A549 (cell line): ENCODE measurements at regions not wholly inside any gene's neighbourhood (a gene's known extent, or its start where the extent isn't known, plus 50 kb on each side); places are given as distances from the start of the nearest gene placed in this dataset.

Experiments
- ATAC-seq, 2 experiments: fragments of 200-7000 bp in 1 of 2; fragments of >200 bp in 1 of 2; cut with Nextera tagmentation in 1 of 2; cut with Tn5 transposase in 1 of 2; 3 replicates each; pipeline versions ENCODE4 v1.8.0 to v1.9.1; 2018 to 2020; ENCODE audit warnings: mild to moderate bottlenecking in 1 of 2, moderate library complexity in 1 of 2
- CTCF ChIA-PET: fragments of 300-600 bp; sonication (Branson Sonifier 250); formaldehyde crosslinking; extraction: SDS; loops from one replicate; lab custom pipeline; 2021; ENCODE audit warnings: antibody characterized with exemption, inconsistent platforms; lab: Yijun Ruan, JAX
- POLR2A ChIA-PET: fragments of 350-600 bp; formaldehyde crosslinking; extraction: SDS; loops from one replicate; lab custom pipeline; 2021; ENCODE audit warnings: antibody characterized with exemption, inconsistent platforms; lab: Yijun Ruan, JAX
- DNase-seq, 2 experiments: peaks; one replicate each; pipeline versions ENCODE4 v3.0.0 to v3.0.0-alpha.2; 2011 to 2016; ENCODE audit warnings: low read depth in 1 of 2, low spot score in 1 of 2
- FAIRE-seq: peaks from 2 replicates; lab custom pipeline; 2011; peaks lifted over from hg19 to GRCh38; lab: Jason Lieb, UNC
- H3K27ac ChIP-seq, 2 experiments: fragments of >200 bp; sonication (Bioruptor Twin); formaldehyde crosslinking; 3 replicates each; pipeline ENCODE4 v1.5.1; 2016 to 2017
- H3K4me1 ChIP-seq: fragments of >200 bp; sonication (Bioruptor Twin); formaldehyde crosslinking; 3 replicates; pipeline ENCODE4 v1.6.1; 2016
- H3K4me2 ChIP-seq: fragments of >200 bp; sonication (Bioruptor Twin); formaldehyde crosslinking; 3 replicates; pipeline ENCODE4 v1.6.1; 2016
- H3K4me3 ChIP-seq: fragments of >200 bp; sonication (Bioruptor Twin); formaldehyde crosslinking; 3 replicates; pipeline ENCODE4 v1.5.1; 2016
- H3K9me3 ChIP-seq: fragments of >200 bp; sonication (Bioruptor Twin); formaldehyde crosslinking; 3 replicates; pipeline ENCODE4 v1.6.1; 2016
- CBX8 ChIP-seq: fragments of 200-600 bp; sonication (generic); IDR thresholded peaks from 2 replicates; pipeline ENCODE4 v1.6.1; 2016
- CEBPB ChIP-seq, 2 experiments: fragments of >200 bp in 1 of 2; sonication (Bioruptor Twin) in 1 of 2; formaldehyde crosslinking in 1 of 2; IDR thresholded peaks; 2 replicates each; pipeline ENCODE4 v1.6.1; 2012 to 2016
- CHD4 ChIP-seq: fragments of 200-600 bp; sonication (generic); IDR thresholded peaks from 2 replicates; pipeline ENCODE4 v1.6.1; 2016; ENCODE audit warnings: antibody characterized with exemption, mild to moderate bottlenecking, borderline replicate concordance
- CTCF ChIP-seq: fragments of >200 bp; sonication (Bioruptor Twin); formaldehyde crosslinking; IDR thresholded peaks from 3 replicates; pipeline ENCODE4 v1.5.1; 2016
- EHF ChIP-seq: fragments of 250-450 bp; sonication (Bioruptor Pico); IDR thresholded peaks from 2 replicates; pipeline ENCODE4 v1.5.0; 2020; ENCODE audit warnings: mild to moderate bottlenecking
- ESRRA ChIP-seq: fragments of 150-350 bp; IDR thresholded peaks from 2 replicates; pipeline ENCODE4 v1.6.1; 2014; ENCODE audit warnings: mild to moderate bottlenecking, low read length, borderline replicate concordance
- FOSB ChIP-seq: fragments of 250-450 bp; sonication (Bioruptor Pico); IDR thresholded peaks from 2 replicates; pipeline ENCODE4 v1.5.0; 2020; ENCODE audit warnings: mild to moderate bottlenecking, moderate library complexity
- FOXS1 ChIP-seq: fragments of 250-450 bp; sonication (Bioruptor Pico); IDR thresholded peaks from 2 replicates; pipeline ENCODE4 v1.5.0; 2020; ENCODE audit warnings: mild to moderate bottlenecking, moderate library complexity
- HOXA7 ChIP-seq: fragments of 250-450 bp; sonication (Bioruptor Pico); IDR thresholded peaks from 2 replicates; pipeline ENCODE4 v1.5.0; 2020; ENCODE audit warnings: mild to moderate bottlenecking, moderate library complexity
- JUNB ChIP-seq: fragments of >200 bp; sonication (Bioruptor Twin); formaldehyde crosslinking; IDR thresholded peaks from 2 replicates; pipeline ENCODE4 v1.6.1; 2016
- MAFK ChIP-seq: fragments of 450-650 bp; IDR thresholded peaks from 2 replicates; pipeline ENCODE4 v1.6.1; 2014; ENCODE audit not compliant: partially characterized antibody
- NPAS2 ChIP-seq: fragments of 250-450 bp; sonication (Bioruptor Pico); IDR thresholded peaks from 2 replicates; pipeline ENCODE4 v1.8.0; 2022; ENCODE audit warnings: mild to moderate bottlenecking, moderate library complexity, borderline replicate concordance
- PHF8 ChIP-seq: fragments of 200-600 bp; sonication (generic); IDR thresholded peaks from 2 replicates; pipeline ENCODE4 v1.6.1; 2016; ENCODE audit warnings: low read depth, mild to moderate bottlenecking, antibody characterized with exemption, moderate library complexity, borderline replicate concordance
- RAD21 ChIP-seq, 2 experiments: fragments of >200 bp in 1 of 2; sonication (Bioruptor Twin) in 1 of 2; formaldehyde crosslinking in 1 of 2; IDR thresholded peaks in 1 of 2; conservative IDR thresholded peaks in 1 of 2; 2 replicates in 1 of 2; 3 replicates in 1 of 2; pipeline ENCODE4 v1.6.1; 2012 to 2018; ENCODE audit warnings: inconsistent platforms in 1 of 2
- RARB ChIP-seq: fragments of 250-450 bp; sonication (Bioruptor Pico); IDR thresholded peaks from 2 replicates; pipeline ENCODE4 v1.8.0; 2021; ENCODE audit warnings: mild to moderate bottlenecking, moderate library complexity
- RFX5 ChIP-seq: fragments of 450-650 bp; IDR thresholded peaks from 2 replicates; pipeline ENCODE4 v1.7.1; 2014; ENCODE audit warnings: antibody characterized with exemption, mild to moderate bottlenecking, moderate library complexity
- RNF2 ChIP-seq: fragments of 200-600 bp; sonication (generic); IDR thresholded peaks from 2 replicates; pipeline ENCODE4 v1.6.1; 2016; ENCODE audit warnings: low read depth, mild to moderate bottlenecking, antibody characterized with exemption, moderate library complexity, borderline replicate concordance
- SMC3 ChIP-seq: fragments of >200 bp; sonication (Bioruptor Twin); formaldehyde crosslinking; IDR thresholded peaks from 3 replicates; pipeline ENCODE4 v1.6.1; 2018; ENCODE audit warnings: inconsistent platforms
- TP53 ChIP-seq: fragments of 250-450 bp; sonication (Bioruptor Pico); IDR thresholded peaks from 2 replicates; pipeline ENCODE4 v1.5.0; 2021; ENCODE audit warnings: mild to moderate bottlenecking, moderate library complexity
- ZC3H11A ChIP-seq: fragments of 450-650 bp; IDR thresholded peaks from 2 replicates; pipeline ENCODE4 v1.6.1; 2014; ENCODE audit warnings: antibody characterized with exemption, mild to moderate bottlenecking
- ZFP36 ChIP-seq: fragments of 450-650 bp; IDR thresholded peaks from 2 replicates; pipeline ENCODE4 v1.6.1; 2014; ENCODE audit warnings: borderline replicate concordance; ENCODE audit not compliant: partially characterized antibody
- ZNF302 ChIP-seq: fragments of 250-450 bp; sonication (Bioruptor Pico); IDR thresholded peaks from 2 replicates; pipeline ENCODE4 v1.9.0; 2021; ENCODE audit warnings: inconsistent platforms, mild to moderate bottlenecking, moderate library complexity
- ZSCAN20 ChIP-seq: fragments of 250-450 bp; sonication (Bioruptor Pico); IDR thresholded peaks from 2 replicates; pipeline ENCODE4 v1.8.0; 2022; ENCODE audit warnings: mild to moderate bottlenecking, moderate library complexity
- WGBS: methylation state at CpG from one replicate; pipeline ENCODE4 v1.1.6; 2017; ENCODE audit errors: missing lambda C conversion rate; 5-methylcytosine and 5-hydroxymethylcytosine counted together
- TF ChIP-seq, protein P1 (sequence below): IDR thresholded peaks from 2 replicates; pipeline ENCODE4 v1.6.1; 2012

DNA sequence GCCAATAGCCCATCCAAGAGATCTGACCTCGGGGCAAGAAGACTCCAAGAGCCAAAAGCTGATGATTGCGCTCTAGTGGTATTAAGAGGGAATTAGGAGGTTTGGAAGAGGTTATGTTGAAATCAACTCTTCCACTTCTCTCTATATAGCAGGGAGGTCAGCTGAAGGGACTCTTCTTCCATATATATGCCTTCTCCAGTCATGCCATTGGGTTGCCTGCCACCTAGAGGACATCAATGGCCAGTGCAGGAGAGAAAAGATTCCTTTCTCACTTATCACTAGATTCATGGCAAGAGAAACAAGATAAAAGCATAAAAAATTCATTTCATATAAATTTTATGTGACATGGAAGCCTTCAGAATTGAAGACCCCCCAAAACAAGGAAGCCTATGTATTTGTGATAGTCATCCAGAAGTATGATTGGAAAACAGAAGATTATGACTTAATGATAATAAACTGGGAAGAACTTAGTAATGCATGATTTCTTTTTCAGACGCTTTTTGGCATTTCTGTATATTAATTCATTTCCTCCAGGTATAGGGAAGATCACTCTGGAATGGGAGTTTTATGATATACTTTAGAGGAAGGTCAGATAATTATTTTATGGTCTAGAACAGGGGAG, 435.1 kb upstream of the DDI1 start:
- peak; percentile 41 to 56 for DNase-seq
- POLR2A ChIA-PET, result no interaction called here
- TF ChIP-seq SMC3, result peak; percentile 61
- no peak for TF ChIP-seq ZSCAN20 (CRISPR knock-in tag)
- no peak for TF ChIP-seq JUNB
- TF ChIP-seq CTCF, result peak; percentile 60
- TF ChIP-seq FOXS1 (CRISPR knock-in tag), result no peak
- TF ChIP-seq, protein P1, sequence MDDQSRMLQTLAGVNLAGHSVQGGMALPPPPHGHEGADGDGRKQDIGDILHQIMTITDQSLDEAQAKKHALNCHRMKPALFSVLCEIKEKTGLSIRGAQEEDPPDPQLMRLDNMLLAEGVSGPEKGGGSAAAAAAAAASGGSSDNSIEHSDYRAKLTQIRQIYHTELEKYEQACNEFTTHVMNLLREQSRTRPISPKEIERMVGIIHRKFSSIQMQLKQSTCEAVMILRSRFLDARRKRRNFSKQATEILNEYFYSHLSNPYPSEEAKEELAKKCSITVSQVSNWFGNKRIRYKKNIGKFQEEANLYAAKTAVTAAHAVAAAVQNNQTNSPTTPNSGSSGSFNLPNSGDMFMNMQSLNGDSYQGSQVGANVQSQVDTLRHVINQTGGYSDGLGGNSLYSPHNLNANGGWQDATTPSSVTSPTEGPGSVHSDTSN, result no peak
- peak; percentile 70 to 82 for TF ChIP-seq RAD21 (conservative IDR thresholded peaks at IDR 0.05 in 1 of 2, IDR thresholded peaks at IDR 0.05 in 1 of 2)
- TF ChIP-seq ESRRA, result no peak
- TF ChIP-seq RNF2, result no peak
- TF ChIP-seq ZNF302 (CRISPR knock-in tag), result no peak
- TF ChIP-seq CBX8, result no peak

GRCh38 chr11:103602840-103603239, 433.6 kb upstream of the DDI1 start:
- Histone ChIP-seq H3K27ac (no peak overlapping the region), H3K4me2 (no peak overlapping the region), H3K9me3 (no peaks in the 10 kb centered on the region), H3K4me3 (no peak overlapping the region), H3K4me1 (no peaks in the 10 kb centered on the region)
- FAIRE-seq, result no peak
- TF ChIP-seq RFX5, result no peak
- TF ChIP-seq ZC3H11A, result no peak
- TF ChIP-seq FOSB (CRISPR knock-in tag), result no peak
- ChIA-PET CTCF (interaction anchor here (0.6 kb wide), 1 partner anchor 903 kb away, joined by 3 read pairs; no protein-coding TSS in a partner anchor), POLR2A (interaction anchor here (1.1 kb wide), 1 partner anchor 493 kb away, joined by 3 read pairs; the partner anchor contains the start of gene DYNC2H1)
- no peak for DNase-seq
- no peak for ATAC-seq

More for the DNA sequence above, 435.1 kb upstream of the DDI1 start:
- Histone ChIP-seq H3K4me1 (no peaks in the 10 kb centered on the region), H3K4me3 (no peak overlapping the region), H3K4me2 (no peak overlapping the region), H3K9me3 (no peaks in the 10 kb centered on the region), H3K27ac (peak overlapping the region in 1 of 2 experiments; percentile 21; a peak in 1 of 6 replicates)
- ATAC-seq, result peak; percentile 56 to 85; a peak in 5 of 6 replicates
- CTCF ChIA-PET, result interaction anchor here (0.6 to 1.4 kb wide), 11 partner anchors 9 to 529 kb away, joined by 3 to 8 read pairs (median 3); no protein-coding TSS in a partner anchor
- FAIRE-seq, result no peak
- WGBS, result 88% methylated on average over 3 of the region's 3 CpGs

DNA sequence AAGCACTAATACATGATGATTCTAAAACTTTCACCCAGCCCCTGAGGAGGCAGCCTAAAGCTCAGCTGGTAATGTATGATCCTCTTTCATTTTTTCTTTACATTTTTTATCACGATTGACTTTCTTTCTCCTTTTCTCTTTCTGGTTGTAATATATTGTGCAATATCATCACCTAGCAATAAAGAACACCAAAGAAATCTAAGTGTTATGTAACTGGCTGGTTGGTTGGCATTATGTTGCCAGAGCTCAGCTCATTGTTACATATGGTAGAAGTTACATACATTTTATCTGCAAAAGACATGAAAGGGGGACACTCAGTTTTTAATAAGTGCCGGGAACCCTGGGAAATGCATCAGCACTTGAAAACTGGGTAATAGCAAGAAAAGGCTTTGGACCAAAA, 432.1 kb upstream of the DDI1 start:
- peaks cover 12% of the 10 kb centered on the region; the same call in 2 of the 3 replicates for H3K9me3 ChIP-seq
- 95% methylated on average over 2 of the region's 2 CpGs for WGBS
- CTCF ChIA-PET, result no interaction called here
- no peak overlapping the region for H3K27ac ChIP-seq
- DNase-seq (no peak), ATAC-seq (no peak), FAIRE-seq (no peak)
- H3K4me1 ChIP-seq, result no peaks in the 10 kb centered on the region; the same call in 2 of the 3 replicates
- no peak for TF ChIP-seq MAFK
- TF ChIP-seq CEBPB (IDR thresholded peaks at IDR 0.05), result peak in 1 of 2 experiments; percentile 41; a peak in 1 of 4 replicates
- no peak for TF ChIP-seq ZNF302 (CRISPR knock-in tag)
- TF ChIP-seq FOSB (CRISPR knock-in tag), result no peak
- POLR2A ChIA-PET, result interaction anchor here (1.0 kb wide), 1 partner anchor 9 kb away, joined by 4 read pairs; no protein-coding TSS in a partner anchor
- no peak overlapping the region for H3K4me3 ChIP-seq
- no peak overlapping the region for H3K4me2 ChIP-seq

GRCh38 chr11:103608566-103608965, 427.9 kb upstream of the DDI1 start:
- DNase-seq (no peak), ATAC-seq (no peak), FAIRE-seq (no peak)
- peak overlapping the region; percentile 50 to 71; a peak in 4 of 6 replicates for H3K27ac ChIP-seq
- peaks cover 20% of the 10 kb centered on the region; the same call in 2 of the 3 replicates for H3K9me3 ChIP-seq
- H3K4me2 ChIP-seq, result no peak overlapping the region
- H3K4me3 ChIP-seq, result no peak overlapping the region
- WGBS, result 53% methylated on average over 3 of the region's 3 CpGs
- ChIA-PET CTCF (interaction anchor here (1.7 kb wide), 1 partner anchor 12 kb away, joined by 3 read pairs; no protein-coding TSS in a partner anchor), POLR2A (no interaction called here)
- no peak for TF ChIP-seq RARB (CRISPR knock-in tag)
- TF ChIP-seq CHD4, result no peak
- TF ChIP-seq HOXA7 (CRISPR knock-in tag), result no peak
- no peak for TF ChIP-seq PHF8
- no peak for TF ChIP-seq EHF (CRISPR knock-in tag)
- no peak for TF ChIP-seq CBX8
- no peak for TF ChIP-seq ZSCAN20 (CRISPR knock-in tag)
- TF ChIP-seq ZFP36, result no peak
- TF ChIP-seq TP53 (CRISPR knock-in tag), result no peak
- no peak for TF ChIP-seq FOSB (CRISPR knock-in tag)
- TF ChIP-seq NPAS2 (CRISPR knock-in tag), result no peak
- H3K4me1 ChIP-seq, result no peaks in the 10 kb centered on the region; the same call in 2 of the 3 replicates
